Effector CD4-positive, alpha-beta T cell (primary cell): ENCODE measurements at regions not wholly inside any gene's neighbourhood (a gene's known extent, or its start where the extent isn't known, plus 50 kb on each side); places are given as distances from the start of the nearest gene placed in this dataset.

Source experiments
- DNase-seq: peaks from one replicate; pipeline ENCODE4 v3.0.0-alpha.2; 2020

GRCh38 chr9:126154869-126155268 is 171.8 kb upstream of the MVB12B start:
- DNase-seq: no peak

GRCh38 chr9:126155756-126156664 is 170.6 kb upstream of the MVB12B start:
- no peak for DNase-seq

GRCh38 chr9:126156898-126157297 is 169.7 kb upstream of the MVB12B start:
- DNase-seq: no peak

- no peak for DNase-seq
Observed at GRCh38 chr9:126157423-126157822, 169.2 kb upstream of the MVB12B start.

GRCh38 chr9:126157826-126158587 is 168.6 kb upstream of the MVB12B start:
- no peak for DNase-seq

- DNase-seq: no peak
Observed at GRCh38 chr9:126158588-126159429, 167.8 kb upstream of the MVB12B start.

GRCh38 chr9:126159430-126160060 is 167.1 kb upstream of the MVB12B start:
- DNase-seq: no peak

- no peak for DNase-seq
Observed at GRCh38 chr9:126160067-126160853, 166.4 kb upstream of the MVB12B start.

- no peak for DNase-seq
Observed at GRCh38 chr9:126160854-126161329, 165.7 kb upstream of the MVB12B start.

GRCh38 chr9:126162611-126163381 is 163.8 kb upstream of the MVB12B start:
- no peak for DNase-seq

GRCh38 chr9:126164796-126165525 is 161.7 kb upstream of the MVB12B start:
- DNase-seq: no peak

GRCh38 chr9:126165755-126166154 is 160.9 kb upstream of the MVB12B start:
- DNase-seq: no peak

GRCh38 chr9:126166291-126166690 is 160.3 kb upstream of the MVB12B start:
- no peak for DNase-seq

- no peak for DNase-seq
Observed at GRCh38 chr9:126166866-126167265, 159.8 kb upstream of the MVB12B start.

- DNase-seq: no peak
Observed at GRCh38 chr9:126169736-126170135, 156.9 kb upstream of the MVB12B start.

- DNase-seq: no peak
Observed at GRCh38 chr9:126170286-126170823, 156.3 kb upstream of the MVB12B start.

- DNase-seq: no peak
Observed at GRCh38 chr9:126171641-126172040, 155.0 kb upstream of the MVB12B start.

- no peak for DNase-seq
Observed at GRCh38 chr9:126173401-126173800, 153.2 kb upstream of the MVB12B start.

GRCh38 chr9:126173929-126174328 is 152.7 kb upstream of the MVB12B start:
- DNase-seq: no peak

GRCh38 chr9:126183266-126183665 is 143.4 kb upstream of the MVB12B start:
- DNase-seq: no peak
